ENCODE measurements at regions not wholly inside any gene's neighbourhood (a gene's known extent, or its start where the extent isn't known, plus 50 kb on each side); places are given as distances from the start of the nearest gene placed in this dataset.

DNA sequence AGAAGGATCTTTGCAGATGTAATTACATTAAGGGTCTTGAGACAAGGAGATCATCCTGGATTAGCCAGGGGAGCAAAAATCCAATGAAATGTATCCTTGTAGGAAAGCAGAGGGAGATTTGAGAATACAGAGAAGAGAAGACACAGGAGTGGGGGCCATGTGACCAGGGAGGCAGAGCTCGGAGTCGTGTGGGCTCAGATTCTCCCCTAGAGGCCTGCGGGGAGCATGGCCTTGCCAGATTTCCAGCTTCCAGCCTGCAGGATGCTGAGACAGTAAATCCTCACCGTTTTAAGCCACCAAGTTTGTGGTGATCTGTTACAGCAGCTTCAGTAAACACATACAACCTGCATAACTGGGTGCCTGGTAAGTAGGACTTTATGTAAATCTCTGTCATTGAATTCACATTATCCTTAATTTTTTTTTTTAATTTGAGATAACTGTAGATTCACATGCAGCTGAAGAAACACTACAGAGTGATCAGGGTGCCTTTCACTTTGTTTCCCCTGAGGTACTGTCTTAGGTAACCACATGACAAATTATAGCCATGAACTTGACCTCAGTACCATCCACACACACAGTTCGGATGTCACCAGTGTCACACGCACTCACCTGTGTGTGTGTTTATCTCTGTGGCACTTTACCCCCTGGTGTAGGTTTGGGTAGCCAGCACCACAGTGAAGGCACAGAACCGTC, 138.4 kb upstream of the HDAC4 start:
- no peak for ATAC-seq
- FAIRE-seq: no peak
- Histone ChIP-seq H3K27me3 (no peaks in the 10 kb centered on the region), H3K9me3 (no peaks in the 10 kb centered on the region), H3K36me3 (no peaks in the 10 kb centered on the region), H3K27ac (no peak overlapping the region), H3K4me1 (no peaks in the 10 kb centered on the region), H3K4me3 (no peak overlapping the region)
- DNase-seq: peak in 1 of 6 donors; percentile 5
- intact Hi-C loops (cut with DNase I): no loop called here
- TF ChIP-seq, protein P1, sequence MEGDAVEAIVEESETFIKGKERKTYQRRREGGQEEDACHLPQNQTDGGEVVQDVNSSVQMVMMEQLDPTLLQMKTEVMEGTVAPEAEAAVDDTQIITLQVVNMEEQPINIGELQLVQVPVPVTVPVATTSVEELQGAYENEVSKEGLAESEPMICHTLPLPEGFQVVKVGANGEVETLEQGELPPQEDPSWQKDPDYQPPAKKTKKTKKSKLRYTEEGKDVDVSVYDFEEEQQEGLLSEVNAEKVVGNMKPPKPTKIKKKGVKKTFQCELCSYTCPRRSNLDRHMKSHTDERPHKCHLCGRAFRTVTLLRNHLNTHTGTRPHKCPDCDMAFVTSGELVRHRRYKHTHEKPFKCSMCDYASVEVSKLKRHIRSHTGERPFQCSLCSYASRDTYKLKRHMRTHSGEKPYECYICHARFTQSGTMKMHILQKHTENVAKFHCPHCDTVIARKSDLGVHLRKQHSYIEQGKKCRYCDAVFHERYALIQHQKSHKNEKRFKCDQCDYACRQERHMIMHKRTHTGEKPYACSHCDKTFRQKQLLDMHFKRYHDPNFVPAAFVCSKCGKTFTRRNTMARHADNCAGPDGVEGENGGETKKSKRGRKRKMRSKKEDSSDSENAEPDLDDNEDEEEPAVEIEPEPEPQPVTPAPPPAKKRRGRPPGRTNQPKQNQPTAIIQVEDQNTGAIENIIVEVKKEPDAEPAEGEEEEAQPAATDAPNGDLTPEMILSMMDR (IDR thresholded peaks at IDR 0.05): no peak
- WGBS, 2 donors: 42 to 60% methylated on average over 7 of the region's 7 CpGs

DNA sequence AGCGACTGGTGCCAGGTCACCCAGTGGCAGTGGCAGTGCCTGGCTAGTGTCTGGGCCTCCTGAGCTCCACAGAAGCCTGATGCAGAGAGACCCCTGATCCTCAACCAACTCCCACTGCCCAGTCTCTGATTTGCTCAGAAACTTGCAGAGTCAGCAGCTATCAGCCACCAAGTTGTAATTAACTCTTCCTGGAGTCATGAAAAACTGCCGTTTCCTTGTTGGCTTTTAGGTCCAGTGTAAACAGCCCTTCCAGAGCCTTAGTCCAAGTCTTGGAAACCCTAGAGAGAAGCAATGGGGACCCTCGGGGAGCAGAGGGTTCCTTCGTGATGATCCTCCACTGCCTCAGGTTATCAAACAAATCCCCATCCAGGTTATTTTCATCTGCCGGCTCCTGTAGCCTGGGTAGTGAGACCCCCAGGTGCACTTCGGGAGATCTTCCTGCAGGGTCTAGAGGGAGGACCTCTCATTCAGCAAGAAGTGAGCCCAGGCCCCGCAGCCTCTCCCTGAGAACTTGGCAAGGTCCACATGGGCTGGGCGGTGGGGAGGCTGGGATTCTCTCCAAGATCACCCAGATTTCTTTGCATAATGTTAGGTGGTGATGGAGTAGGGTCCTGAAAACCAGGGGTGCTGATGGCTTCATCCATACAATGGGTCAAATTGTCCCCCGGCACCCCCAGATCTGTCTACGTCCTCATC, 137.7 kb upstream of the HDAC4 start:
- Histone ChIP-seq H3K27me3 (no peaks in the 10 kb centered on the region), H3K9me3 (no peaks in the 10 kb centered on the region), H3K4me1 (no peaks in the 10 kb centered on the region), H3K27ac (no peak overlapping the region), H3K4me3 (no peak overlapping the region), H3K36me3 (no peaks in the 10 kb centered on the region)
- peak in 2 of 6 donors; percentile 13 to 36 for DNase-seq
- 60 to 68% methylated on average over 10 of the region's 10 CpGs for WGBS, 2 donors
- TF ChIP-seq, protein P1 (IDR thresholded peaks at IDR 0.05): no peak
- FAIRE-seq: no peak
- intact Hi-C loops (cut with DNase I): no loop called here
- ATAC-seq: no peak

DNA sequence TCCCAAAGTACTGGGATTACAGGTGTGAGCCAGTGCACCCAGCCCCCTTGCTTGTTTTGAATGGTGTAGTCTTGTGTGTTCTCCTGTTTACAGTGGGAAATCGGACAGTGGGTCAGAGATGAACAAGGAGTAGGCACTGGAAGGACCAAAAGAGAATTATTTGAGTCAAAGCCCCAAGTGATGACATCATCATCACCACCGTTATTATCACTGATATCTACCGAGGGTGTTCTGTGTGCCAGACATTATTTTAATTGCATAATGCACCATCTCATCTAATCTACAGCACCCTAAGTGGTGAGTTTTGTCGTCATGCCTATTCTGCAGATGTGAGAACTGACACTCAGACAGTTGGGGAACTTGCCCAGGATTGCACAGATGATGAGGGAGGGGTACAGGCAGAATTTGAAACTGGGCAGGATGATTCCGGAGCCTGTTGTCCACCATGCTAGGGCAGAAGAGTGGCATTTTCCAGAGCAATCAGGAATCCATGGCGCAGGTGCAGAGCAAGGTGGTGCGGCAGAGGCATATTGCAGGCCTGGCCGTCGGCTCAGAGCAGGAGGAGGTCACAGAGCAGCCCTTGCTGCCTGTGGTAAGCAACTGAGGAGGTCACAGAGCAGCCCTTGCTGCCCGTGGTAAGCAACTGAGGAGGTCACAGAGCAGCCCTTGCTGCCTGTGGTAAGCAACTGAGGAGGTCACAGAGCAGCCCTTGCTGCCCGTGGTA, 137.0 kb upstream of the HDAC4 start:
- no peak overlapping the region for H3K4me3 ChIP-seq
- TF ChIP-seq, protein P1 (IDR thresholded peaks at IDR 0.05): no peak
- no peaks in the 10 kb centered on the region for H3K27me3 ChIP-seq
- no peaks in the 10 kb centered on the region for H3K4me1 ChIP-seq
- H3K27ac ChIP-seq: no peak overlapping the region
- no peaks in the 10 kb centered on the region for H3K36me3 ChIP-seq
- intact Hi-C loops (cut with DNase I): no loop called here
- 58 to 71% methylated on average over 11 of the region's 11 CpGs for WGBS, 2 donors
- FAIRE-seq (no peak), DNase-seq (peak in 1 of 6 donors; percentile 24), ATAC-seq (no peak)
- H3K9me3 ChIP-seq: no peaks in the 10 kb centered on the region

DNA sequence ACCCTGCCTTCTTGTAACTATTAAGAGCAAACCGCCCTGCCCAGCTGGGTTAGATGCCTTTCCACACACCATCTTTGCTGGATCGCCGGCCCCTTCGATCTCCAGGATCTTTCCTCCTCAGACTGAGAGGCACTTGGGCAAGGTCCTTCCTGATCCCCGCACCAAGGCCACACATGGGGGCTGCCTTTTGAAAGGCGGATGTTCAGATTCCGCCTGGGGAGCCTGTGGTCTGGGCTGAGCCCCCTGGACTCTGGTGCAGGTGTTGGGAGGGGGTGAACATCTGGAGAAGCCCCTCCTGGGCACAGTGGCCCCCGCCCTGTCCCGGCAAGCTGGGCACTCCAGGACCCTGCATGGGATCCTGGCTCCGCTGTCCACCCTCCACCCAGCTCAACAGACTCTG, 135.4 kb upstream of the HDAC4 start:
- intact Hi-C loops (cut with DNase I): no loop called here
- H3K36me3 ChIP-seq: no peaks in the 10 kb centered on the region
- H3K4me3 ChIP-seq: no peak overlapping the region
- no peaks in the 10 kb centered on the region for H3K9me3 ChIP-seq
- DNase-seq (peak in 1 of 6 donors; percentile 26), FAIRE-seq (no peak), ATAC-seq (no peak)
- TF ChIP-seq, protein P1 (IDR thresholded peaks at IDR 0.05): no peak
- no peaks in the 10 kb centered on the region for H3K27me3 ChIP-seq
- H3K4me1 ChIP-seq: no peaks in the 10 kb centered on the region
- 81 to 88% methylated on average over 10 of the region's 10 CpGs for WGBS, 2 donors
- no peak overlapping the region for H3K27ac ChIP-seq

Measured in pancreas (tissue), 10 donors.